Right lobe of liver (tissue), 4 donors: ENCODE measurements at regions not wholly inside any gene's neighbourhood (a gene's known extent, or its start where the extent isn't known, plus 50 kb on each side); places are given as distances from the start of the nearest gene placed in this dataset.

Experiments
- CTCF ChIP-seq, 4 donors: fragments of 200-600 bp in 3 of 4; fragments of 450-650 bp in 1 of 4; IDR thresholded peaks; one replicate each; pipeline versions ENCODE4 v1.5.1 to v1.8.0; 2016 to 2022; ENCODE audit warnings: antibody characterized with exemption in 4 of 4, mild to moderate bottlenecking in 2 of 4
- POLR2A ChIP-seq: fragments of 450-650 bp; IDR thresholded peaks from one replicate; pipeline ENCODE4 v1.6.1; 2017; ENCODE audit warnings: antibody characterized with exemption, mild to moderate bottlenecking
- donor health status: DM: no; HTN: no; CAD: no.
- donor health status: DM: no; HTN: no; CAD: no.
- donor health status: DM: no; HTN: yes; CAD: no.

- TF ChIP-seq POLR2A, result no peak
- no peak for TF ChIP-seq CTCF (IDR thresholded peaks at IDR 0.05)
Measured at GRCh38 chrY:7543506-7543905, 632.0 kb upstream of the AMELY start.
